K562 (cell line): ENCODE measurements at regions not wholly inside any gene's neighbourhood (a gene's known extent, or its start where the extent isn't known, plus 50 kb on each side); places are given as distances from the start of the nearest gene placed in this dataset.

Experiments used
- CBFA2T2 ChIP-seq: fragments of 450-650 bp; conservative IDR thresholded peaks from 2 replicates; pipeline ENCODE4 v1.6.1; 2017; ENCODE audit warnings: mild to moderate bottlenecking
- ESRRB ChIP-seq: fragments of 250-450 bp; sonication (Bioruptor Pico); IDR thresholded peaks from 2 replicates; pipeline ENCODE4 v1.5.0; 2020; ENCODE audit warnings: mild to moderate bottlenecking, moderate library complexity, borderline replicate concordance
- GATA2 ChIP-seq: sonication (generic); formaldehyde crosslinking; IDR thresholded peaks from 2 replicates; pipeline ENCODE4 v1.4.0; 2020; ENCODE audit warnings: mild to moderate bottlenecking, missing genetic modification reagents
- HEY1 ChIP-seq: fragments of 250-450 bp; sonication (Bioruptor Pico); IDR thresholded peaks from 2 replicates; pipeline ENCODE4 v1.5.0; 2020; ENCODE audit warnings: mild to moderate bottlenecking, moderate library complexity, borderline replicate concordance
- HSF4 ChIP-seq: fragments of 250-450 bp; sonication (Bioruptor Pico); IDR thresholded peaks from 2 replicates; pipeline ENCODE4 v2.1.2; 2022; ENCODE audit warnings: mild to moderate bottlenecking, moderate library complexity, borderline replicate concordance
- KDM1A ChIP-seq, 2 experiments: fragments of 450-650 bp; IDR thresholded peaks; 2 replicates each; pipeline ENCODE4 v1.6.1; 2016; ENCODE audit warnings: mild to moderate bottlenecking in 2 of 2
- MAX ChIP-seq: sonication (generic); formaldehyde crosslinking; IDR thresholded peaks from 2 replicates; pipeline ENCODE4 v1.9.0; 2022; ENCODE audit warnings: mild to moderate bottlenecking, missing genetic modification reagents
- NEUROD1 ChIP-seq: fragments of 150-350 bp; IDR thresholded peaks from 2 replicates; pipeline ENCODE4 v1.6.1; 2014; ENCODE audit warnings: borderline replicate concordance, low read length, low read depth; ENCODE audit not compliant: partially characterized antibody
- NR1H2 ChIP-seq: sonication (generic); formaldehyde crosslinking; IDR thresholded peaks from 2 replicates; pipeline ENCODE4 v1.4.0; 2020; ENCODE audit warnings: mild to moderate bottlenecking, missing genetic modification reagents
- SNIP1 ChIP-seq: fragments of 450-650 bp; IDR thresholded peaks from 2 replicates; pipeline ENCODE4 v1.7.1; 2017; ENCODE audit warnings: low read depth, mild to moderate bottlenecking
- SP2 ChIP-seq: IDR thresholded peaks from 2 replicates; pipeline ENCODE4 v1.6.1; 2011; ENCODE audit warnings: mild to moderate bottlenecking, low read depth, low read length, moderate library complexity; ENCODE audit not compliant: poor library complexity, severe bottlenecking; ENCODE audit errors: extremely low read depth
- TAF9B ChIP-seq: fragments of 450-650 bp; IDR thresholded peaks from 2 replicates; pipeline ENCODE4 v1.6.1; 2018; ENCODE audit warnings: mild to moderate bottlenecking; ENCODE audit not compliant: partially characterized antibody
- TBL1XR1 ChIP-seq, 2 experiments: IDR thresholded peaks; 2 replicates each; pipeline ENCODE4 v1.6.1; 2012; ENCODE audit warnings: improper control_type of control experiment in 2 of 2, low read length in 2 of 2, mild to moderate bottlenecking in 1 of 2
- TCF7 ChIP-seq: sonication (generic); IDR thresholded peaks from 2 replicates; pipeline ENCODE4 v1.6.1; 2016; ENCODE audit warnings: antibody characterized with exemption, borderline replicate concordance
- ZC3H4 ChIP-seq: sonication (generic); formaldehyde crosslinking; IDR thresholded peaks from 2 replicates; pipeline ENCODE4 v1.9.0; 2021; ENCODE audit warnings: missing genetic modification reagents, borderline replicate concordance
- ZNF134 ChIP-seq: fragments of 250-450 bp; sonication (Bioruptor Pico); conservative IDR thresholded peaks from 2 replicates; pipeline ENCODE4 v1.4.0; 2020
- ZNF165 ChIP-seq: fragments of 250-450 bp; sonication (Bioruptor Pico); IDR thresholded peaks from 2 replicates; pipeline ENCODE4 v1.4.0; 2020; ENCODE audit warnings: borderline replicate concordance
- ZNF583 ChIP-seq: fragments of 250-450 bp; sonication (Bioruptor Pico); IDR thresholded peaks from 2 replicates; pipeline ENCODE4 v1.4.0; 2020
- TF ChIP-seq, protein P1 (sequence below): sonication (generic); formaldehyde crosslinking; IDR thresholded peaks from 2 replicates; pipeline ENCODE4 v1.8.1; 2023; ENCODE audit warnings: mild to moderate bottlenecking, missing genetic modification reagents, moderate library complexity
- TF ChIP-seq, protein P2 (sequence below): fragments of 250-450 bp; sonication (Bioruptor Pico); IDR thresholded peaks from 2 replicates; pipeline ENCODE4 v1.4.0; 2020; ENCODE audit warnings: mild to moderate bottlenecking
- TF ChIP-seq, protein P3 (sequence below): fragments of 450-650 bp; IDR thresholded peaks from 2 replicates; pipeline ENCODE4 v1.6.1; 2016; ENCODE audit warnings: borderline replicate concordance
- TF ChIP-seq, protein P4 (sequence below): fragments of 250-450 bp; sonication (Bioruptor Pico); IDR thresholded peaks from 2 replicates; pipeline ENCODE4 v1.5.0; 2021
- TF ChIP-seq, protein P5 (sequence below): fragments of 450-650 bp; IDR thresholded peaks from 2 replicates; pipeline ENCODE4 v1.6.1; 2016; ENCODE audit warnings: antibody characterized with exemption

DNA sequence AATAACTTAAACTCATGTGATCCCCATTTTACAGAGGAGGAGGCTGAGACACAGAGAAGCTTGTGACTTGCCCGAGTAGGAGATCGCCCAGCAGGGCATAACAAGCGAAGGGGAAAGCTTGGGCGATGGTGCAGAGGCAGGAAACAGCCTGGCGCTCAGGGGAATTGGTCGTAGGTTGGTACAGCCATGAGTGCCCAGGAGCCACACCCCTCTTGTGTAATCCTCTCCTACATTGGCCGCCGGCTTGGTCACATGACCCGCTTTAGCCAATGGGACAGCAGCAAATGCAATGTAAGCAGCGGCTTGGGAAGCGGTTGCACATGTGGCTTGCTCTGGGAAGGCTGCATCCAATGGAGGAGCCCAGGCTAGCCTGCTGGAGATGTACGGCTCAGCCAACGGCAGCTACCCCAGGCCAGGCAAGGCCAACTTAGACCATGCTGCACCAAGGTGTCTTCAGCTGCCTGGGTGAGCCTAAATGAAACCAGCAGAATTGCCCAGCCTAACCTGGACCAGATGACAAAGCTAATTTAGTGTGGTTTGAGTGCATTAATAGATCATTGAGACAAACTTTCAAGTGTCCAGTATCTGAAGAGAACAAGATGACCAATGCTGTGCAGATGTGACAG lies 50.3 kb upstream of the SLC6A6 start (continued):
- TF ChIP-seq TAF9B (no peak), ZNF165 (CRISPR knock-in tag) (no peak), NEUROD1 (no peak), KDM1A (IDR thresholded peaks at IDR 0.05) (no peak; a peak in 1 of 4 replicates), CBFA2T2 (peak; percentile 81), GATA2 (CRISPR knock-in tag) (no peak), SNIP1 (no peak), ZNF134 (CRISPR knock-in tag) (no peak), ESRRB (CRISPR knock-in tag) (no peak), HSF4 (CRISPR knock-in tag) (no peak), ZNF583 (CRISPR knock-in tag) (0 out of 2 replicates have a peak, but pooled peaks have one; percentile 58), TCF7 (no peak), TBL1XR1 (IDR thresholded peaks at IDR 0.05; ENCODE audit: low read length in 2 of 2) (no peak), MAX (CRISPR knock-in tag) (peak; percentile 95), SP2 (no peak), HEY1 (CRISPR knock-in tag) (no peak), ZC3H4 (CRISPR knock-in tag) (no peak), NR1H2 (no peak)
- TF ChIP-seq, protein P1, sequence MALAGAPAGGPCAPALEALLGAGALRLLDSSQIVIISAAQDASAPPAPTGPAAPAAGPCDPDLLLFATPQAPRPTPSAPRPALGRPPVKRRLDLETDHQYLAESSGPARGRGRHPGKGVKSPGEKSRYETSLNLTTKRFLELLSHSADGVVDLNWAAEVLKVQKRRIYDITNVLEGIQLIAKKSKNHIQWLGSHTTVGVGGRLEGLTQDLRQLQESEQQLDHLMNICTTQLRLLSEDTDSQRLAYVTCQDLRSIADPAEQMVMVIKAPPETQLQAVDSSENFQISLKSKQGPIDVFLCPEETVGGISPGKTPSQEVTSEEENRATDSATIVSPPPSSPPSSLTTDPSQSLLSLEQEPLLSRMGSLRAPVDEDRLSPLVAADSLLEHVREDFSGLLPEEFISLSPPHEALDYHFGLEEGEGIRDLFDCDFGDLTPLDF = no peak
- TF ChIP-seq, protein P2, sequence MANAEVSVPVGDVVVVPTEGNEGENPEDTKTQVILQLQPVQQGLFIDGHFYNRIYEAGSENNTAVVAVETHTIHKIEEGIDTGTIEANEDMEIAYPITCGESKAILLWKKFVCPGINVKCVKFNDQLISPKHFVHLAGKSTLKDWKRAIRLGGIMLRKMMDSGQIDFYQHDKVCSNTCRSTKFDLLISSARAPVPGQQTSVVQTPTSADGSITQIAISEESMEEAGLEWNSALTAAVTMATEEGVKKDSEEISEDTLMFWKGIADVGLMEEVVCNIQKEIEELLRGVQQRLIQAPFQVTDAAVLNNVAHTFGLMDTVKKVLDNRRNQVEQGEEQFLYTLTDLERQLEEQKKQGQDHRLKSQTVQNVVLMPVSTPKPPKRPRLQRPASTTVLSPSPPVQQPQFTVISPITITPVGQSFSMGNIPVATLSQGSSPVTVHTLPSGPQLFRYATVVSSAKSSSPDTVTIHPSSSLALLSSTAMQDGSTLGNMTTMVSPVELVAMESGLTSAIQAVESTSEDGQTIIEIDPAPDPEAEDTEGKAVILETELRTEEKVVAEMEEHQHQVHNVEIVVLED (CRISPR knock-in tag) = peak; percentile 17; the same call in 1 of the 2 replicates
- TF ChIP-seq, protein P3, sequence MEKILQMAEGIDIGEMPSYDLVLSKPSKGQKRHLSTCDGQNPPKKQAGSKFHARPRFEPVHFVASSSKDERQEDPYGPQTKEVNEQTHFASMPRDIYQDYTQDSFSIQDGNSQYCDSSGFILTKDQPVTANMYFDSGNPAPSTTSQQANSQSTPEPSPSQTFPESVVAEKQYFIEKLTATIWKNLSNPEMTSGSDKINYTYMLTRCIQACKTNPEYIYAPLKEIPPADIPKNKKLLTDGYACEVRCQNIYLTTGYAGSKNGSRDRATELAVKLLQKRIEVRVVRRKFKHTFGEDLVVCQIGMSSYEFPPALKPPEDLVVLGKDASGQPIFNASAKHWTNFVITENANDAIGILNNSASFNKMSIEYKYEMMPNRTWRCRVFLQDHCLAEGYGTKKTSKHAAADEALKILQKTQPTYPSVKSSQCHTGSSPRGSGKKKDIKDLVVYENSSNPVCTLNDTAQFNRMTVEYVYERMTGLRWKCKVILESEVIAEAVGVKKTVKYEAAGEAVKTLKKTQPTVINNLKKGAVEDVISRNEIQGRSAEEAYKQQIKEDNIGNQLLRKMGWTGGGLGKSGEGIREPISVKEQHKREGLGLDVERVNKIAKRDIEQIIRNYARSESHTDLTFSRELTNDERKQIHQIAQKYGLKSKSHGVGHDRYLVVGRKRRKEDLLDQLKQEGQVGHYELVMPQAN = no peak
- TF ChIP-seq, protein P4, sequence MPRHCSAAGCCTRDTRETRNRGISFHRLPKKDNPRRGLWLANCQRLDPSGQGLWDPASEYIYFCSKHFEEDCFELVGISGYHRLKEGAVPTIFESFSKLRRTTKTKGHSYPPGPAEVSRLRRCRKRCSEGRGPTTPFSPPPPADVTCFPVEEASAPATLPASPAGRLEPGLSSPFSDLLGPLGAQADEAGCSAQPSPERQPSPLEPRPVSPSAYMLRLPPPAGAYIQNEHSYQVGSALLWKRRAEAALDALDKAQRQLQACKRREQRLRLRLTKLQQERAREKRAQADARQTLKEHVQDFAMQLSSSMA (CRISPR knock-in tag) = no peak
- TF ChIP-seq, protein P5, sequence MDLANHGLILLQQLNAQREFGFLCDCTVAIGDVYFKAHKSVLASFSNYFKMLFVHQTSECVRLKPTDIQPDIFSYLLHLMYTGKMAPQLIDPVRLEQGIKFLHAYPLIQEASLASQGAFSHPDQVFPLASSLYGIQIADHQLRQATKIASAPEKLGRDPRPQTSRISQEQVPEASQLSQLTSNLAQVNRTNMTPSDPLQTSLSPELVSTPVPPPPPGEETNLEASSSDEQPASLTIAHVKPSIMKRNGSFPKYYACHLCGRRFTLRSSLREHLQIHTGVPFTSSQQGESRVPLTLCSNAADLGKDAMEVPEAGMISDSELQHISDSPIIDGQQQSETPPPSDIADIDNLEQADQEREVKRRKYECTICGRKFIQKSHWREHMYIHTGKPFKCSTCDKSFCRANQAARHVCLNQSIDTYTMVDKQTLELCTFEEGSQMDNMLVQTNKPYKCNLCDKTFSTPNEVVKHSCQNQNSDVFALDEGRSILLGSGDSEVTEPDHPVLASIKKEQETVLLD = no peak
